ENCODE measurements at regions not wholly inside any gene's neighbourhood (a gene's known extent, or its start where the extent isn't known, plus 50 kb on each side); places are given as distances from the start of the nearest gene placed in this dataset.

DNA sequence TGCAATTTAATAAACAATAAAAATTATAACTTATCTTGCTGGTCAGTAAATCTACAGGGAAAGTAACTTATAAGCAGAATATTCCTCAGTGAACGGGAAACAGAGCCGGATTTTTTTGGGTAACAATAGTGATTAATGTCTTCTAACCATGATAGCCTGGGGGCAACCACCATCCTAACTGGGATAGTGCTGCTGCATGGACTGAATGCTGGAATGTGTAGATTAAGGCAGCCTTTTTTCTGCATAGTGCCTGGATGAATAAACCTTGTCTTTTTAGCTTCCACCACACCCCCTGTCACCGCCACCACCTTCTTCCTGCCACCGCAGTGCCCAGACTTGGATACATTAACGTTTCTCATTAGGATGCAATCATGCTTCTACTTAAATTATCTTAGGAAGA lies 83.6 kb upstream of the LNX1 start:
- Histone ChIP-seq H2AFZ (ENCODE audit: low read depth, low read length) (no peak overlapping the region), H3K79me2 (ENCODE audit: insufficient read depth, low read length) (no peaks in the 10 kb centered on the region), H3K27me3 (ENCODE audit: insufficient read depth, low read length, poor library complexity) (no peaks in the 10 kb centered on the region), H4K20me1 (ENCODE audit: insufficient read depth, low read length) (no peaks in the 10 kb centered on the region), H3K9me3 (ENCODE audit: insufficient read depth, low read length, severe bottlenecking) (no peaks in the 10 kb centered on the region), H3K9ac (ENCODE audit: low read depth, low read length) (no peak overlapping the region), H3K36me3 (ENCODE audit: insufficient read depth, low read length) (no peaks in the 10 kb centered on the region), H3K27ac (ENCODE audit: low read length) (no peak overlapping the region), H3K4me2 (ENCODE audit: insufficient read depth, low read length) (no peak overlapping the region), H3K4me3 (ENCODE audit: low read depth in 1 of 2, low read length in 2 of 2) (no peak overlapping the region), H3K4me1 (ENCODE audit: insufficient read depth, low read length) (no peaks in the 10 kb centered on the region)
- TF ChIP-seq EZH2 (IDR thresholded peaks at IDR 0.05; ENCODE audit: borderline replicate concordance, low read depth, low read length, severe bottlenecking): no peak
- TF ChIP-seq, protein P1, sequence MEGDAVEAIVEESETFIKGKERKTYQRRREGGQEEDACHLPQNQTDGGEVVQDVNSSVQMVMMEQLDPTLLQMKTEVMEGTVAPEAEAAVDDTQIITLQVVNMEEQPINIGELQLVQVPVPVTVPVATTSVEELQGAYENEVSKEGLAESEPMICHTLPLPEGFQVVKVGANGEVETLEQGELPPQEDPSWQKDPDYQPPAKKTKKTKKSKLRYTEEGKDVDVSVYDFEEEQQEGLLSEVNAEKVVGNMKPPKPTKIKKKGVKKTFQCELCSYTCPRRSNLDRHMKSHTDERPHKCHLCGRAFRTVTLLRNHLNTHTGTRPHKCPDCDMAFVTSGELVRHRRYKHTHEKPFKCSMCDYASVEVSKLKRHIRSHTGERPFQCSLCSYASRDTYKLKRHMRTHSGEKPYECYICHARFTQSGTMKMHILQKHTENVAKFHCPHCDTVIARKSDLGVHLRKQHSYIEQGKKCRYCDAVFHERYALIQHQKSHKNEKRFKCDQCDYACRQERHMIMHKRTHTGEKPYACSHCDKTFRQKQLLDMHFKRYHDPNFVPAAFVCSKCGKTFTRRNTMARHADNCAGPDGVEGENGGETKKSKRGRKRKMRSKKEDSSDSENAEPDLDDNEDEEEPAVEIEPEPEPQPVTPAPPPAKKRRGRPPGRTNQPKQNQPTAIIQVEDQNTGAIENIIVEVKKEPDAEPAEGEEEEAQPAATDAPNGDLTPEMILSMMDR (IDR thresholded peaks at IDR 0.05; ENCODE audit: borderline replicate concordance, extremely low read depth, low read length, poor library complexity, severe bottlenecking): no peak
- DNase-seq: no peak
- no peak for ATAC-seq (ENCODE audit: insufficient read depth, low read depth)

DNA sequence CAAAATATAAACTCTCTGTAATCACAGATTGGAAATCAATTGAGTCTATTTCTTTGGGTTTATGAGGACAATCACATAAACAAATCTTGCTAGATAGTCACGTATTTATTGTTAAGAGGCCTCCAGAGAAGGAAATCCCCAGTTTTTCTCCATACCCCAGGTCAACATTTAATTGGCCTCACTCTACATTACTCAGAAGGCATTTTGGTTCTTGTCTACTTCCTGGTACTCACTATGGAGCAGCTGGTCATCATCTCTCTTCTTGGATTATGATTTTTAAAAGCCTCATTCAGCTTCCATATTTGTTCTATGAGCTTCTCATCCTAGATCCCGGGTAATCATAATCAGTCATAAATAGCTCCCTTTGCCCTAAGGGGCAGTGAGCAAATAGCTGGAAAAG lies 81.6 kb upstream of the LNX1 start:
- H3K9me3 ChIP-seq (ENCODE audit: insufficient read depth, low read length, severe bottlenecking): no peaks in the 10 kb centered on the region
- TF ChIP-seq, protein P1 (IDR thresholded peaks at IDR 0.05; ENCODE audit: borderline replicate concordance, extremely low read depth, low read length, poor library complexity, severe bottlenecking): no peak
- TF ChIP-seq EZH2 (IDR thresholded peaks at IDR 0.05; ENCODE audit: borderline replicate concordance, low read depth, low read length, severe bottlenecking): no peak
- no peak overlapping the region for H3K27ac ChIP-seq (ENCODE audit: low read length)
- H3K36me3 ChIP-seq (ENCODE audit: insufficient read depth, low read length): no peaks in the 10 kb centered on the region
- H2AFZ ChIP-seq (ENCODE audit: low read depth, low read length): no peak overlapping the region
- H3K79me2 ChIP-seq (ENCODE audit: insufficient read depth, low read length): no peaks in the 10 kb centered on the region
- no peaks in the 10 kb centered on the region for H3K27me3 ChIP-seq (ENCODE audit: insufficient read depth, low read length, poor library complexity)
- no peaks in the 10 kb centered on the region for H3K4me1 ChIP-seq (ENCODE audit: insufficient read depth, low read length)
- no peak for ATAC-seq (ENCODE audit: insufficient read depth, low read depth)
- H3K4me2 ChIP-seq (ENCODE audit: insufficient read depth, low read length): no peak overlapping the region
- DNase-seq: no peak
- H3K4me3 ChIP-seq (ENCODE audit: low read depth in 1 of 2, low read length in 2 of 2): no peak overlapping the region
- H3K9ac ChIP-seq (ENCODE audit: low read depth, low read length): no peak overlapping the region
- no peaks in the 10 kb centered on the region for H4K20me1 ChIP-seq (ENCODE audit: insufficient read depth, low read length)

DNA sequence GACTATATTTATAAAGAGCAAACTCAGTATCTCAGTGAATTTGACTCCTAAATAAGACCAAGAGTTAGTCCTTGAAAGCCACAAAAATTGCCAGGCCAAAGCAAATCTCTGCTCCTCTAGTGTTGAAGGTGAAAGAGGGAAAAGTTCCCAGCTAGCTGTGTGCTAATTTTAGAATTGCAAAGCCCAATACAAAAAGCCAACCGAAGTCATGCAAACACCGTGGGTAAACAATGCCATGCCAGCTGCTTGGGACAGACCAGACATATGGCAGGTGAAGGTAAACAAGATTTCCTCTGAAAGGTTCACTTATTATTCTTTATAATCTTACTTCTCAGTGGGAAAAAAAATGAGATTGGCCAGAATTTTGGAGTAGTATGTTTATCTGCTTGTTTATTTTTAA lies 80.5 kb upstream of the LNX1 start:
- Histone ChIP-seq H3K9ac (ENCODE audit: low read depth, low read length) (no peak overlapping the region), H3K27ac (ENCODE audit: low read length) (no peak overlapping the region), H3K79me2 (ENCODE audit: insufficient read depth, low read length) (no peaks in the 10 kb centered on the region), H2AFZ (ENCODE audit: low read depth, low read length) (no peak overlapping the region), H3K4me3 (ENCODE audit: low read depth in 1 of 2, low read length in 2 of 2) (no peak overlapping the region), H3K36me3 (ENCODE audit: insufficient read depth, low read length) (no peaks in the 10 kb centered on the region), H3K4me2 (ENCODE audit: insufficient read depth, low read length) (no peak overlapping the region), H3K4me1 (ENCODE audit: insufficient read depth, low read length) (no peaks in the 10 kb centered on the region), H4K20me1 (ENCODE audit: insufficient read depth, low read length) (no peaks in the 10 kb centered on the region), H3K9me3 (ENCODE audit: insufficient read depth, low read length, severe bottlenecking) (no peaks in the 10 kb centered on the region), H3K27me3 (ENCODE audit: insufficient read depth, low read length, poor library complexity) (no peaks in the 10 kb centered on the region)
- TF ChIP-seq EZH2 (IDR thresholded peaks at IDR 0.05; ENCODE audit: borderline replicate concordance, low read depth, low read length, severe bottlenecking): no peak
- TF ChIP-seq, protein P1 (IDR thresholded peaks at IDR 0.05; ENCODE audit: borderline replicate concordance, extremely low read depth, low read length, poor library complexity, severe bottlenecking): no peak
- ATAC-seq (ENCODE audit: insufficient read depth, low read depth) (no peak), DNase-seq (no peak)

DNA sequence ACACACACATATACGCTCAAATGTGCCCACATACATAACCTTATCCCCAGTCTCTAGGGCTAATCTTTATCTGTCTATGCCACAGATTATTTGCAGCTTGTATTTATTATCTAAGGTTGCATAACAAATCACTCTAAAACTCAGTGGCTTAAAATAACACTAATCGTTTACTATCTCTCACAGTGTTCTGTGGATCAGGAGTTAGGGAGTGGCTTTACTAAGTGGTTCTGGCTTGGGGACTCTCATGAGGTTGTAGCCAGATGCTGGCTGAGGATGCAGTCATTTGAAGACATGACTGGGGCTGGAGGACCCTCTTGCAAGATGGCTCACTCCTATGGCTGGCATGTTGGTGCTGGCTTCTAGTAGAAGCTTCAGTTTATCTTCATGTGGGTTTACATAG lies 68.5 kb upstream of the LNX1 start:
- Histone ChIP-seq H2AFZ (ENCODE audit: low read depth, low read length) (no peak overlapping the region), H3K4me2 (ENCODE audit: insufficient read depth, low read length) (no peak overlapping the region)
- TF ChIP-seq, protein P1 (IDR thresholded peaks at IDR 0.05; ENCODE audit: borderline replicate concordance, extremely low read depth, low read length, poor library complexity, severe bottlenecking): no peak
- TF ChIP-seq EZH2 (IDR thresholded peaks at IDR 0.05; ENCODE audit: borderline replicate concordance, low read depth, low read length, severe bottlenecking): no peak

More for the DNA sequence above, 68.5 kb upstream of the LNX1 start:
- H4K20me1 ChIP-seq (ENCODE audit: insufficient read depth, low read length): no peaks in the 10 kb centered on the region
- ATAC-seq (ENCODE audit: insufficient read depth, low read depth) (no peak), DNase-seq (no peak)
- no peaks in the 10 kb centered on the region for H3K4me1 ChIP-seq (ENCODE audit: insufficient read depth, low read length)
- no peaks in the 10 kb centered on the region for H3K9me3 ChIP-seq (ENCODE audit: insufficient read depth, low read length, severe bottlenecking)
- no peaks in the 10 kb centered on the region for H3K36me3 ChIP-seq (ENCODE audit: insufficient read depth, low read length)
- H3K27ac ChIP-seq (ENCODE audit: low read length): no peak overlapping the region
- no peak overlapping the region for H3K9ac ChIP-seq (ENCODE audit: low read depth, low read length)
- no peak overlapping the region for H3K4me3 ChIP-seq (ENCODE audit: low read depth in 1 of 2, low read length in 2 of 2)
- H3K79me2 ChIP-seq (ENCODE audit: insufficient read depth, low read length): no peaks in the 10 kb centered on the region
- no peaks in the 10 kb centered on the region for H3K27me3 ChIP-seq (ENCODE audit: insufficient read depth, low read length, poor library complexity)
